ENCODE measurements at regions not wholly inside any gene's neighbourhood (a gene's known extent, or its start where the extent isn't known, plus 50 kb on each side); places are given as distances from the start of the nearest gene placed in this dataset.

GRCh38 chr12:31835276-31835882 is 106.6 kb upstream of the AMN1 start:
- Histone ChIP-seq H3K4me1 (ENCODE audit: insufficient read depth) (no peaks in the 10 kb centered on the region), H4K20me1 (ENCODE audit: insufficient read depth) (no peaks in the 10 kb centered on the region), H3K4me2 (ENCODE audit: unreplicated experiment) (no peak overlapping the region), H3K36me3 (ENCODE audit: low read depth) (no peaks in the 10 kb centered on the region), H3K9me2 (ENCODE audit: insufficient read depth) (no peaks in the 10 kb centered on the region), H3K79me2 (ENCODE audit: insufficient read depth) (no peaks in the 10 kb centered on the region), H3K27me3 (replicated peaks; ENCODE audit: insufficient read depth) (no peaks in the 10 kb centered on the region), H3K9ac (no peak overlapping the region), H3K4me3 (no peak overlapping the region), H3K27ac (no peak overlapping the region), H3K9me3 (ENCODE audit: low read depth) (no peaks in the 10 kb centered on the region), H3F3A (ENCODE audit: insufficient read depth) (no peaks in the 10 kb centered on the region), H2AFZ (no peak overlapping the region)
- no peak for TF ChIP-seq EZH2 (IDR thresholded peaks at IDR 0.05; ENCODE audit: insufficient read depth, poor library complexity, severe bottlenecking)
- TF ChIP-seq EZH2phosphoT487 (IDR thresholded peaks at IDR 0.05; ENCODE audit: insufficient read depth, low read depth), result no peak
- WGBS, 2 experiments (ENCODE audit: low coverage in 1 of 2, low lambda C conversion rate in 2 of 2, missing lambda C conversion rate in 2 of 2), result 7 to 15% methylated on average over 4 to 5 of the region's 5 CpGs
- no peak for DNase-seq
- in situ Hi-C loops (cut with MboI), result no loop called here

GRCh38 chr12:31834150-31834549 is 105.3 kb upstream of the AMN1 start:
- no peaks in the 10 kb centered on the region for H3F3A ChIP-seq (ENCODE audit: insufficient read depth)

GRCh38 chr12:31832740-31833729 is 104.2 kb upstream of the AMN1 start:
- no peak for DNase-seq
- Histone ChIP-seq H3K4me3 (no peak overlapping the region), H3K9ac (no peak overlapping the region), H3K27ac (no peak overlapping the region), H3K4me1 (ENCODE audit: insufficient read depth) (no peaks in the 10 kb centered on the region), H3K9me3 (ENCODE audit: low read depth) (no peaks in the 10 kb centered on the region), H3K79me2 (ENCODE audit: insufficient read depth) (no peaks in the 10 kb centered on the region), H3F3A (ENCODE audit: insufficient read depth) (no peaks in the 10 kb centered on the region), H3K9me2 (ENCODE audit: insufficient read depth) (no peaks in the 10 kb centered on the region), H2AFZ (no peak overlapping the region), H3K27me3 (replicated peaks; ENCODE audit: insufficient read depth) (no peaks in the 10 kb centered on the region), H3K4me2 (ENCODE audit: unreplicated experiment) (no peak overlapping the region), H4K20me1 (ENCODE audit: insufficient read depth) (no peaks in the 10 kb centered on the region), H3K36me3 (ENCODE audit: low read depth) (no peaks in the 10 kb centered on the region)
- in situ Hi-C loops (cut with MboI), result no loop called here
- 56 to 58% methylated on average over 7 of the region's 7 CpGs for WGBS, 2 experiments (ENCODE audit: low coverage in 1 of 2, low lambda C conversion rate in 2 of 2, missing lambda C conversion rate in 2 of 2)
- TF ChIP-seq EZH2phosphoT487 (IDR thresholded peaks at IDR 0.05; ENCODE audit: insufficient read depth, low read depth), result no peak

More at GRCh38 chr12:31834150-31834549, 105.3 kb upstream of the AMN1 start:
- H3K4me1 ChIP-seq (ENCODE audit: insufficient read depth), result no peaks in the 10 kb centered on the region
- H3K27me3 ChIP-seq (replicated peaks; ENCODE audit: insufficient read depth), result no peaks in the 10 kb centered on the region
- H3K9me3 ChIP-seq (ENCODE audit: low read depth), result no peaks in the 10 kb centered on the region
- no peaks in the 10 kb centered on the region for H3K36me3 ChIP-seq (ENCODE audit: low read depth)
- H4K20me1 ChIP-seq (ENCODE audit: insufficient read depth), result no peaks in the 10 kb centered on the region
- H3K4me2 ChIP-seq (ENCODE audit: unreplicated experiment), result no peak overlapping the region
- in situ Hi-C loops (cut with MboI), result no loop called here
- DNase-seq, result no peak
- no peak overlapping the region for H2AFZ ChIP-seq
- WGBS, 2 experiments (ENCODE audit: low coverage in 1 of 2, low lambda C conversion rate in 2 of 2, missing lambda C conversion rate in 2 of 2), result 77 to 79% methylated on average over 7 of the region's 7 CpGs
- H3K27ac ChIP-seq, result no peak overlapping the region
- no peak for TF ChIP-seq EZH2 (IDR thresholded peaks at IDR 0.05; ENCODE audit: insufficient read depth, poor library complexity, severe bottlenecking)
- no peak for TF ChIP-seq EZH2phosphoT487 (IDR thresholded peaks at IDR 0.05; ENCODE audit: insufficient read depth, low read depth)
- no peaks in the 10 kb centered on the region for H3K9me2 ChIP-seq (ENCODE audit: insufficient read depth)
- H3K79me2 ChIP-seq (ENCODE audit: insufficient read depth), result no peaks in the 10 kb centered on the region
- no peak overlapping the region for H3K4me3 ChIP-seq
- no peak overlapping the region for H3K9ac ChIP-seq

GRCh38 chr12:31828071-31828470 is 99.2 kb upstream of the AMN1 start:
- no peaks in the 10 kb centered on the region for H3K9me3 ChIP-seq (ENCODE audit: low read depth)
- no peak overlapping the region for H2AFZ ChIP-seq
- no peaks in the 10 kb centered on the region for H3F3A ChIP-seq (ENCODE audit: insufficient read depth)
- H3K4me1 ChIP-seq (ENCODE audit: insufficient read depth), result no peaks in the 10 kb centered on the region
- no peak overlapping the region for H3K4me2 ChIP-seq (ENCODE audit: unreplicated experiment)
- in situ Hi-C loops (cut with MboI), result no loop called here
- no peak overlapping the region for H3K4me3 ChIP-seq
- no peaks in the 10 kb centered on the region for H3K27me3 ChIP-seq (replicated peaks; ENCODE audit: insufficient read depth)
- no peaks in the 10 kb centered on the region for H4K20me1 ChIP-seq (ENCODE audit: insufficient read depth)
- no peaks in the 10 kb centered on the region for H3K79me2 ChIP-seq (ENCODE audit: insufficient read depth)
- DNase-seq, result no peak
- no peak overlapping the region for H3K27ac ChIP-seq
- H3K9me2 ChIP-seq (ENCODE audit: insufficient read depth), result no peaks in the 10 kb centered on the region
- H3K36me3 ChIP-seq (ENCODE audit: low read depth), result no peaks in the 10 kb centered on the region
- TF ChIP-seq EZH2phosphoT487 (IDR thresholded peaks at IDR 0.05; ENCODE audit: insufficient read depth, low read depth) (no peak), EZH2 (IDR thresholded peaks at IDR 0.05; ENCODE audit: insufficient read depth, poor library complexity, severe bottlenecking) (no peak)
- no peak overlapping the region for H3K9ac ChIP-seq
- WGBS, 2 experiments (ENCODE audit: low coverage in 1 of 2, low lambda C conversion rate in 2 of 2, missing lambda C conversion rate in 2 of 2), result 68 to 80% methylated on average over 2 of the region's 2 CpGs

Measured in GM23248 (cell line).